MM.1S (cell line): ENCODE measurements at regions not wholly inside any gene's neighbourhood (a gene's known extent, or its start where the extent isn't known, plus 50 kb on each side); places are given as distances from the start of the nearest gene placed in this dataset.

Source experiments
- DNase-seq: peaks from one replicate; pipeline ENCODE4 v3.0.0-alpha.2; 2015
- H2AFZ ChIP-seq: fragments of 300-600 bp; sonication (generic); 2 replicates; pipeline ENCODE4 v1.6.0; 2016; ENCODE audit warnings: antibody characterized with exemption, low read length
- H3F3A ChIP-seq: fragments of 300-600 bp; sonication (generic); 2 replicates; pipeline ENCODE4 v1.6.1; 2016; ENCODE audit warnings: mild to moderate bottlenecking, antibody characterized with exemption, low read length, moderate library complexity, mixed read lengths; ENCODE audit not compliant: insufficient read depth
- H3K27ac ChIP-seq: fragments of 300-600 bp; sonication (generic); 2 replicates; pipeline ENCODE4 v1.5.1; 2016; ENCODE audit warnings: mild to moderate bottlenecking, low read length
- H3K27me3 ChIP-seq: fragments of 300-600 bp; sonication (generic); replicated peaks from 2 replicates; pipeline ENCODE4 v1.6.0; 2016; ENCODE audit warnings: low read length; ENCODE audit not compliant: insufficient read depth
- H3K36me3 ChIP-seq: fragments of 300-600 bp; sonication (generic); replicated peaks from 2 replicates; pipeline ENCODE4 v1.6.1; 2016; ENCODE audit warnings: mild to moderate bottlenecking, low read length, mixed read lengths; ENCODE audit not compliant: insufficient read depth
- H3K4me1 ChIP-seq: fragments of 300-600 bp; sonication (generic); 2 replicates; pipeline ENCODE4 v1.6.1; 2016; ENCODE audit warnings: low read length, mixed read lengths
- H3K4me2 ChIP-seq: fragments of 300-600 bp; sonication (generic); 2 replicates; pipeline ENCODE4 v1.6.0; 2016; ENCODE audit warnings: low read depth, low read length
- H3K4me3 ChIP-seq: fragments of 300-600 bp; sonication (generic); 2 replicates; pipeline ENCODE4 v1.5.1; 2016; ENCODE audit warnings: low read length, mixed read lengths
- H3K79me2 ChIP-seq: fragments of 300-600 bp; sonication (generic); 2 replicates; pipeline ENCODE4 v1.6.1; 2016; ENCODE audit warnings: mixed run types, low read length, mixed read lengths
- H3K9ac ChIP-seq: fragments of 300-600 bp; sonication (generic); 2 replicates; pipeline ENCODE4 v1.6.1; 2016; ENCODE audit warnings: low read length, mixed read lengths
- H3K9me2 ChIP-seq: fragments of 300-600 bp; sonication (generic); replicated peaks from 2 replicates; pipeline ENCODE4 v1.6.1; 2016; ENCODE audit warnings: mild to moderate bottlenecking, low read length, mixed read lengths; ENCODE audit not compliant: insufficient read depth
- H3K9me3 ChIP-seq: fragments of 300-600 bp; sonication (generic); replicated peaks from 2 replicates; pipeline ENCODE4 v1.6.1; 2016; ENCODE audit warnings: mild to moderate bottlenecking, low read length, mixed read lengths; ENCODE audit not compliant: insufficient read depth
- H4K20me1 ChIP-seq: fragments of 300-600 bp; sonication (generic); 2 replicates; pipeline ENCODE4 v1.6.1; 2016; ENCODE audit warnings: mild to moderate bottlenecking, low read length, moderate library complexity, mixed read lengths; ENCODE audit not compliant: insufficient read depth
- CTCF ChIP-seq: fragments of 300-600 bp; sonication (generic); IDR thresholded peaks from 2 replicates; pipeline ENCODE4 v1.5.1; 2016; ENCODE audit warnings: antibody characterized with exemption, low read length, mixed read lengths
- EZH2 ChIP-seq: fragments of 300-600 bp; sonication (generic); optimal IDR thresholded peaks from 2 replicates; pipeline ENCODE3; 2017; ENCODE audit warnings: low read depth, mild to moderate bottlenecking, antibody characterized with exemption, low read length, mixed read lengths
- EZH2phosphoT487 ChIP-seq: fragments of 300-600 bp; sonication (generic); IDR thresholded peaks from 2 replicates; pipeline ENCODE4 v1.6.1; 2018; ENCODE audit warnings: antibody characterized with exemption, low read length

DNA sequence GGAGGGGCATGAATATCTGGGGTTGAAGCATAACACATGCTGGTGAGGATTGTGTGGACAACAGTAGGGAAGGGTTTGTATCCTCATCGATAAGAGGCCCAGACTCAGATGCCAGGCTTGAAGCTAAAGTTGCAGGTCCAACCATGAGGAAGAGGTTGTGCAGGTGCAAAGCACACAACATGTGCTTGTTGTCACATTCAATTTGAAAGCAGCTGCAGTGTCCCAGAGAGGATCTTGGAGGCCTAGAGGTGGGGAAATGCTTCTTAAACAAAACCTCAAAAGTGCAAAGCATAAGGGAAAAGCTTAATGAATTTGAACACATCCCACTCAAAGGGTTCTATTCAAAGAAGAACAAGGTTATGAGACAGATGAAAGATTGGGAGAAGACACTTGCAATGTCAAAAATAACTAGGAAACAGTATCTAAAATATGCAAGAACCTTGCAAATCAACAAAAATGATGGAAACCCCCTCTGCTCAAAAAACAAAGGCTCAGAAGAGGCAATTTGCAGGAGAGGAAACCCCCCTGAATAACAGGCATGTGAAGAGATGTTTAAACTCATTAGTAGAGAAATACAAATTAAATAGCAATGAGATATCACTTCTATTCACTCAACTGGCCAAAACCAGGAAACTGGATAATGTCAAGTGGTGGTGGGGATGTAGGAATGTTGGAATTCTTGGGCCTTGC is 187.1 kb downstream of the KATNAL1 start:
- Histone ChIP-seq H4K20me1 (no peaks in the 10 kb centered on the region), H3K9ac (no peak overlapping the region), H3K79me2 (no peaks in the 10 kb centered on the region), H2AFZ (no peak overlapping the region), H3K9me2 (no peaks in the 10 kb centered on the region), H3K4me1 (no peaks in the 10 kb centered on the region), H3K4me2 (no peak overlapping the region), H3K36me3 (no peaks in the 10 kb centered on the region), H3K27ac (no peak overlapping the region), H3K4me3 (no peak overlapping the region), H3K9me3 (no peaks in the 10 kb centered on the region), H3K27me3 (no peaks in the 10 kb centered on the region), H3F3A (no peaks in the 10 kb centered on the region)
- DNase-seq: no peak
- TF ChIP-seq EZH2phosphoT487: no peak
- TF ChIP-seq EZH2: no peak
- TF ChIP-seq CTCF: no peak

- DNase-seq: no peak
- no peaks in the 10 kb centered on the region for H3F3A ChIP-seq
- no peak overlapping the region for H3K4me3 ChIP-seq
- H3K4me2 ChIP-seq: no peak overlapping the region
- H3K79me2 ChIP-seq: no peaks in the 10 kb centered on the region
- H3K9ac ChIP-seq: no peak overlapping the region
- H3K27me3 ChIP-seq: no peaks in the 10 kb centered on the region
- no peaks in the 10 kb centered on the region for H3K9me2 ChIP-seq
- no peaks in the 10 kb centered on the region for H3K4me1 ChIP-seq
- no peaks in the 10 kb centered on the region for H3K9me3 ChIP-seq
- no peak overlapping the region for H2AFZ ChIP-seq
- no peak overlapping the region for H3K27ac ChIP-seq
- TF ChIP-seq EZH2phosphoT487: no peak
- no peak for TF ChIP-seq EZH2
- no peak for TF ChIP-seq CTCF
- H4K20me1 ChIP-seq: no peaks in the 10 kb centered on the region
- H3K36me3 ChIP-seq: no peaks in the 10 kb centered on the region
Measured at GRCh38 chr13:30119476-30119875, 187.9 kb downstream of the KATNAL1 start.

DNA sequence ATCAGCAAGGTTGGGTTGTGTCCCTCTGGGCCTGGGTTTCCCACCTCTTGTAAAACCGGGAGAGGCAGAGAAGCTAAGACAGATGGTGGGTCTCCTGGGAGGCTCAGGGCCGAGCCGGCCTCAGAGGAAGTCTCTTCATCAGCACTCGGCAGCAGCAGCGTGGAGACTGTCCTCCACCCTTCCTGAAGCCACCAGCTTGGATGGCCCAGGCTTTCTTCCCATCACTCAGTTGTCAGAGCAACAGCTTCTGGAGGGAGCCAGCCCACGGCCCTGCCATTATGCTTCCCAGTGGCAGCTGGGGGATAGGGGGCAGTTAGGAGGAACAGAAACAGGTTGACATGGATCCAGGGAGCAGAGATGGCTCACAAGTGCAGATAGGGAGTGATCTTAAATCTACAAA is 191.0 kb downstream of the KATNAL1 start:
- no peaks in the 10 kb centered on the region for H3K79me2 ChIP-seq
- H3K9me2 ChIP-seq: no peaks in the 10 kb centered on the region
- H3K27me3 ChIP-seq: no peaks in the 10 kb centered on the region
- no peaks in the 10 kb centered on the region for H4K20me1 ChIP-seq
- H3K9me3 ChIP-seq: no peaks in the 10 kb centered on the region
- H3F3A ChIP-seq: no peaks in the 10 kb centered on the region
- H3K4me1 ChIP-seq: no peaks in the 10 kb centered on the region
- H3K9ac ChIP-seq: no peak overlapping the region
- no peak overlapping the region for H3K4me3 ChIP-seq
- no peak for DNase-seq
- H3K36me3 ChIP-seq: no peaks in the 10 kb centered on the region
- no peak overlapping the region for H3K27ac ChIP-seq
- no peak overlapping the region for H2AFZ ChIP-seq
- TF ChIP-seq CTCF (no peak), EZH2 (no peak), EZH2phosphoT487 (no peak)
- H3K4me2 ChIP-seq: no peak overlapping the region
